IMR-90 (cell line): ENCODE measurements at regions not wholly inside any gene's neighbourhood (a gene's known extent, or its start where the extent isn't known, plus 50 kb on each side); places are given as distances from the start of the nearest gene placed in this dataset.

Experiments
- ATAC-seq: fragments of 200-7000 bp; cut with Tn5 transposase; 2 replicates; pipeline ENCODE4 v1.9.1; 2020; ENCODE audit warnings: low read depth, mild to moderate bottlenecking, moderate library complexity
- BruUV-seq: library from RNA; stranded (reverse); fragments of 400-500 nt; replicated peaks from 2 replicates; lab custom pipeline; 2021; lab: Mats Ljungman, UMichigan
- CTCF ChIA-PET: fragments of 300-600 bp; formaldehyde crosslinking; extraction: SDS; loops from one replicate; lab custom pipeline; 2021; ENCODE audit warnings: antibody characterized with exemption; lab: Yijun Ruan, JAX
- POLR2A ChIA-PET: fragments of 300-600 bp; sonication (Branson Sonifier 250); formaldehyde crosslinking; loops from one replicate; lab custom pipeline; 2022; ENCODE audit warnings: antibody characterized with exemption; ENCODE audit not compliant: unreplicated experiment; lab: Charles Lee
- DNase-seq: peaks from one replicate; pipeline ENCODE4 v3.0.0; 2013
- H2AFZ ChIP-seq: replicated peaks from 2 replicates; pipeline ENCODE3; 2013; ENCODE audit warnings: low read length, mild to moderate bottlenecking; ENCODE audit not compliant: poor library complexity
- H2AK5ac ChIP-seq: 2 replicates; pipeline ENCODE4 v1.6.1; 2013; ENCODE audit warnings: low read depth, low read length, inconsistent platforms
- H2AK9ac ChIP-seq: replicated peaks from 2 replicates; pipeline ENCODE3; 2013; ENCODE audit warnings: mild to moderate bottlenecking, low read depth, low read length, moderate library complexity; ENCODE audit not compliant: poor library complexity
- H2BK120ac ChIP-seq: 2 replicates; pipeline ENCODE4 v1.6.1; 2013; ENCODE audit warnings: low read depth, low read length, inconsistent platforms
- H2BK15ac ChIP-seq: 3 replicates; pipeline ENCODE4 v1.6.1; 2013; ENCODE audit warnings: low read depth, low read length, inconsistent platforms
- H2BK20ac ChIP-seq: 2 replicates; pipeline ENCODE4 v1.6.1; 2013; ENCODE audit warnings: low read depth, mild to moderate bottlenecking, inconsistent platforms, low read length, moderate library complexity
- H2BK5ac ChIP-seq: 2 replicates; pipeline ENCODE4 v1.6.1; 2013; ENCODE audit warnings: mild to moderate bottlenecking, low read depth, low read length, inconsistent platforms; ENCODE audit not compliant: poor library complexity, severe bottlenecking
- H3K14ac ChIP-seq: replicated peaks from 2 replicates; pipeline ENCODE4 v1.6.1; 2013; ENCODE audit warnings: low read depth, low read length, inconsistent platforms
- H3K18ac ChIP-seq: 2 replicates; pipeline ENCODE4 v1.6.1; 2013; ENCODE audit warnings: low read depth, low read length, control low read depth
- H3K23ac ChIP-seq: 2 replicates; pipeline ENCODE4 v1.6.1; 2013; ENCODE audit warnings: low read depth, low read length, inconsistent platforms
- H3K27ac ChIP-seq: 2 replicates; pipeline ENCODE4 v1.5.1; 2013; ENCODE audit warnings: mild to moderate bottlenecking, control low read depth, low read length; ENCODE audit not compliant: insufficient read depth
- H3K27me3 ChIP-seq: 2 replicates; pipeline ENCODE4 v1.6.1; 2013; ENCODE audit warnings: low read length; ENCODE audit not compliant: control insufficient read depth, insufficient read depth
- H3K36me3 ChIP-seq: 2 replicates; pipeline ENCODE4 v1.6.1; 2013; ENCODE audit warnings: low read length, mixed read lengths; ENCODE audit not compliant: control insufficient read depth, insufficient read depth
- H3K4ac ChIP-seq: 2 replicates; pipeline ENCODE4 v1.6.1; 2013; ENCODE audit warnings: low read depth, low read length, inconsistent platforms
- H3K4me1 ChIP-seq: 2 replicates; pipeline ENCODE4 v1.6.1; 2013; ENCODE audit warnings: low read length, mixed read lengths; ENCODE audit not compliant: control insufficient read depth, insufficient read depth
- H3K4me2 ChIP-seq: 2 replicates; pipeline ENCODE4 v1.6.1; 2013; ENCODE audit warnings: low read depth, mild to moderate bottlenecking, control low read depth, low read length, moderate library complexity
- H3K4me3 ChIP-seq: 2 replicates; pipeline ENCODE4 v1.5.1; 2013; ENCODE audit warnings: low read depth, mild to moderate bottlenecking, control low read depth, low read length, moderate library complexity; ENCODE audit not compliant: insufficient read depth
- H3K56ac ChIP-seq: 2 replicates; pipeline ENCODE4 v1.6.1; 2013; ENCODE audit warnings: low read length, inconsistent platforms; ENCODE audit not compliant: insufficient read depth; ENCODE audit errors: extremely low read depth
- H3K79me1 ChIP-seq, 2 experiments: 2 replicates each; pipeline ENCODE4 v1.6.1; 2013; ENCODE audit warnings: low read length in 2 of 2, inconsistent platforms in 1 of 2, low read depth in 1 of 2
- H3K9ac ChIP-seq: 2 replicates; pipeline ENCODE4 v1.6.1; 2013; ENCODE audit warnings: low read depth, low read length, control low read depth
- H3K9me1 ChIP-seq: 2 replicates; pipeline ENCODE4 v1.6.1; 2013; ENCODE audit warnings: low read length, inconsistent platforms; ENCODE audit not compliant: insufficient read depth
- H3K9me3 ChIP-seq: 2 replicates; pipeline ENCODE4 v1.6.1; 2013; ENCODE audit warnings: low read length; ENCODE audit not compliant: control insufficient read depth, insufficient read depth
- H4K20me1 ChIP-seq: 2 replicates; pipeline ENCODE4 v1.6.1; 2013; ENCODE audit warnings: low read length, inconsistent platforms; ENCODE audit not compliant: insufficient read depth
- H4K5ac ChIP-seq: 2 replicates; pipeline ENCODE4 v1.6.1; 2013; ENCODE audit warnings: mild to moderate bottlenecking, low read depth, low read length, control low read depth
- H4K8ac ChIP-seq, 2 experiments: 2 replicates each; pipeline ENCODE4 v1.6.1; 2013; ENCODE audit warnings: low read depth in 2 of 2, low read length in 2 of 2, control low read depth in 1 of 2, inconsistent platforms in 1 of 2
- H4K91ac ChIP-seq: 2 replicates; pipeline ENCODE4 v1.6.1; 2013; ENCODE audit warnings: low read depth, low read length, inconsistent platforms; ENCODE audit not compliant: insufficient read depth
- BHLHE40 ChIP-seq: fragments of 150-350 bp; IDR thresholded peaks from 2 replicates; pipeline ENCODE4 v1.6.1; 2016; ENCODE audit warnings: mild to moderate bottlenecking, low read depth, low read length
- CTCF ChIP-seq: conservative IDR thresholded peaks from 2 replicates; pipeline ENCODE4 v1.5.1; 2012; ENCODE audit warnings: mild to moderate bottlenecking, low read depth, low read length, improper control_type of control experiment
- FOS ChIP-seq: fragments of 150-350 bp; IDR thresholded peaks from 2 replicates; pipeline ENCODE4 v1.6.1; 2016; ENCODE audit warnings: low read depth, low read length
- MAFK ChIP-seq: IDR thresholded peaks from 2 replicates; pipeline ENCODE4 v1.6.1; 2012; ENCODE audit warnings: low read depth, low read length, improper control_type of control experiment
- MXI1 ChIP-seq: IDR thresholded peaks from 2 replicates; pipeline ENCODE4 v1.6.1; 2012; ENCODE audit warnings: low read depth, mild to moderate bottlenecking, low read length, moderate library complexity, borderline replicate concordance
- NFE2L2 ChIP-seq: fragments of 150-350 bp; IDR thresholded peaks from 2 replicates; pipeline ENCODE4 v1.6.1; 2016; ENCODE audit warnings: low read depth, mild to moderate bottlenecking, low read length
- POLR2A ChIP-seq: IDR thresholded peaks from 2 replicates; pipeline ENCODE4 v1.6.1; 2012; ENCODE audit warnings: mild to moderate bottlenecking, low read depth, low read length
- RAD21 ChIP-seq: IDR thresholded peaks from 2 replicates; pipeline ENCODE4 v1.6.1; 2012; ENCODE audit warnings: low read length, improper control_type of control experiment
- USF2 ChIP-seq: fragments of 150-350 bp; IDR thresholded peaks from 2 replicates; pipeline ENCODE4 v1.6.1; 2017; ENCODE audit warnings: mild to moderate bottlenecking, antibody characterized with exemption, low read length, low read depth
- WGBS, 2 experiments: methylation state at CpG; one replicate each; pipeline versions ENCODE4 v1.1.5 to v1.1.7; 2013; ENCODE audit warnings: missing lambda C conversion rate in 2 of 2; ENCODE audit not compliant: insufficient read length in 1 of 2; ENCODE audit errors: extremely low coverage in 2 of 2; 5-methylcytosine and 5-hydroxymethylcytosine counted together
- dilution Hi-C: fragments of 300-500 bp; cut with HindIII; formaldehyde crosslinking; loops from one replicate; pipeline ENCODE4 v1.14.3; 2018; ENCODE audit warnings: low sequenced_read_pairs; ENCODE audit not compliant: unreplicated experiment
- in situ Hi-C: fragments of 300-500 bp; cut with MboI; formaldehyde crosslinking; loops from 3 replicates; pipeline ENCODE4 v1.14.3; 2019; ENCODE audit warnings: low sequenced_read_pairs, inconsistent platforms, mixed read lengths
- intact Hi-C: fragments of 100-400 bp; cut with micrococcal nuclease; formaldehyde crosslinking; loops from 2 replicates; pipeline ENCODE4 v1.10.0; 2022

- Histone ChIP-seq H2BK120ac (no peak overlapping the region), H3K4me2 (no peak overlapping the region), H3K36me3 (no peaks in the 10 kb centered on the region), H2AK5ac (no peak overlapping the region), H3K14ac (no peak overlapping the region), H3K56ac (no peak overlapping the region), H3K9me3 (peaks cover 4% of the 10 kb centered on the region; the same call in 1 of the 2 replicates), H3K27ac (no peak overlapping the region), H4K8ac (no peak overlapping the region), H2BK20ac (no peak overlapping the region), H3K18ac (no peak overlapping the region), H3K27me3 (no peaks in the 10 kb centered on the region), H3K4me1 (no peaks in the 10 kb centered on the region), H3K23ac (no peak overlapping the region), H2BK5ac (no peak overlapping the region), H2AFZ (no peak overlapping the region), H3K9ac (no peak overlapping the region), H3K9me1 (no peaks in the 10 kb centered on the region), H3K4me3 (no peak overlapping the region), H3K4ac (no peak overlapping the region), H4K20me1 (no peaks in the 10 kb centered on the region), H2AK9ac (no peak overlapping the region), H2BK15ac (no peak overlapping the region), H4K5ac (no peak overlapping the region), H4K91ac (no peak overlapping the region), H3K79me1 (no peaks in the 10 kb centered on the region)
- BruUV-seq, result no TSS peak
- no peak for TF ChIP-seq NFE2L2
- TF ChIP-seq RAD21, result no peak
- TF ChIP-seq POLR2A, result no peak
- no peak for TF ChIP-seq USF2
- TF ChIP-seq BHLHE40, result no peak
- TF ChIP-seq MAFK, result no peak
- TF ChIP-seq MXI1, result no peak
- no peak for TF ChIP-seq CTCF
- no peak for TF ChIP-seq FOS
- dilution Hi-C loops, result no loop called here
- ATAC-seq, result no peak
- DNase-seq, result no peak
- in situ Hi-C loops, result no loop called here
- ChIA-PET CTCF (no interaction called here), POLR2A (no interaction called here)
- WGBS, 2 experiments, result 76% methylated on average over 4 of the region's 7 CpGs; no CpG with 5 or more reads in 1 of the 2 experiments
- intact Hi-C loops, result no loop called here
These were observed 116.6 kb downstream of the TMEM130 start for GRCh38 chr7:98753176-98753575.
